Midbrain (tissue), 1 donor: ENCODE measurements at regions not wholly inside any gene's neighbourhood (a gene's known extent, or its start where the extent isn't known, plus 50 kb on each side); places are given as distances from the start of the nearest gene placed in this dataset.

Source experiments
- DNase-seq: peaks from one replicate; lab custom pipeline; 2025; lab: John Stamatoyannopoulos, UW

DNA sequence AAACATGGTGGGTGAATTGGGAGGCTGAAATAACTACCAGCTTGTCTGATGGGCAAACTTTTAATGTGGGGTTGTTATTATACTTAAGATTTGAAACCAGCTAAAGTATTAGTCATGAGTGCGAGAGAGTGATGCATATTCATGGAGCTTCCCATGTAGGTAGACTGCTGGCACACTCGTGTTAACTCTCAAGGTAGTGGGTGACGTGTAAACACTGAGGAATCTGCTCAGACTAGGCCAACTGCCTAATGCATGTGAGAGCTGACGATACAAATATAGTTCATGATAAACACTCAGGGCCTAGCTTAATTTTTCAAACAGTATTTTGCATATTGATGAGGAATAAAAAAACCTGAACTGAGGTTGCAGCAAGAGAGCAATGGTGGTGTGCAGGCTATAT lies 1165.7 kb upstream of the PIK3C3 start:
- no peak for DNase-seq

DNA sequence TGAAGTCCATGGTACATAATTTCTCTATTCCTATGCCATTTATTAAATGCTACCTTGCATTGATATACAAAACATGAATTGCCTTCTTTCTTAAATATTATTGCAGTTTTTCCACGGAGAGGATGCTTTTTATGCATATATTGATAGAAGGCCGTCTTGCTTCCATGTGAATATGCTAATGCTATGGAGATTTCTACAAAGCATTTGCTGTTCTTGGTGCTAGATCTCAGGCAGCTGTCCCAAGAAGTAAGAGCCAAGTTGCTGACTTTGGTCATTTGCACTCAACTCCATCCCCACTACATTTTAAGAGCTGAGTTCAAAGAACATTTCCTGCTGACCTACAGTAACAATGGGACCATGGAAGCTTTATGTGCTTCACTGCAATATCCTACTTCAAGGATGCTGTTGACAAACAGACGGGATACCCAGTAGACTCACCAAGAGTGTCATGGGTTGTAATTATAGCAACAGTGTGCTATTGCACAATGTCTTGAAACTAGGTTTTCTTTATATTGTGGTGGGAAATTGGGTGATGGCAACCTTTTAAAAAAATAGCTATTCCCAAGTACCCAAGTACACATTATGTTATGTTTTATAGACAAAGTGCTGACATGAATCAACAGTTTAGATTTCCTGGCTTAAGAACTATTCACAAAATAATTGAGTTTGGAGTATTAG lies 1172.4 kb upstream of the PIK3C3 start:
- DNase-seq, result no peak

DNA sequence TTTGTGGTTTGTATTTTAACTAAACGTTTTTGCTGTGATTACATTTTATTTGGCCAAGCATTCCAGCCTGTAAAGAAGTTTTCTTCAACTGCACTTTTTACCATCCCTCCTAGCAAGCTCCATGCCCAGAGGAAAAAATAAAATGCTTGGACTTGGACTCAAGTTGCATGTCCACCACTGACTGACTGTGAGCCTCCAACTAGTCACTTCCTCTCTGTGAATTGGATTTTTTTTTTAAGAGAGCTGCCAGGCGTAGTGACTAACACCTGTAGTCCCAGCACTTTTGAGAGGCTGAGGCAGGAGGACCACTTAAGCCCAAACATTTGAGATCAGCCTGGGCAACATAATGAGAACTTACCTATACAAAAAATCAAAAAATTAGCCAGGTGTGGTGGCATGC lies 1185.2 kb upstream of the PIK3C3 start:
- no peak for DNase-seq

DNA sequence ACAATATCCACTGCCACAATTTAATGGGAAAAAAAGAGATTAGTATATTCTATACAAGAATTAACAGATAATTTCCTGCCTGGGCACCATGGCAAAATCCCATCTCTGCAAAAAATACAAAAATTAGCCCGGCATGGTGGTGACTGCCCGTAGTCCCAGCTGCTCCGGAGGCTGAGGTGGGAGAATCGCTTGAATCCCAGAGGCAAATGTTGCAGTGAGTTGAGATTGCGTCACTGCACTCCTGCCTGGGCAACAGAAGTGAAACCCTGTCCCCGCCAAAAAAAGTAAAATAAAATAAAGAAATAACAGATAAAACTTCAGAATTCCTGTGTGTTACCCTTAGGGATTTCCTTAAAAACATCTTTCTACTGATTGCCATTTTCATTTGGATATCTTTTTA lies 1194.8 kb upstream of the PIK3C3 start:
- DNase-seq, result no peak

GRCh38 chr18:40754477-40754876 lies 1200.6 kb upstream of the PIK3C3 start:
- DNase-seq, result no peak

DNA sequence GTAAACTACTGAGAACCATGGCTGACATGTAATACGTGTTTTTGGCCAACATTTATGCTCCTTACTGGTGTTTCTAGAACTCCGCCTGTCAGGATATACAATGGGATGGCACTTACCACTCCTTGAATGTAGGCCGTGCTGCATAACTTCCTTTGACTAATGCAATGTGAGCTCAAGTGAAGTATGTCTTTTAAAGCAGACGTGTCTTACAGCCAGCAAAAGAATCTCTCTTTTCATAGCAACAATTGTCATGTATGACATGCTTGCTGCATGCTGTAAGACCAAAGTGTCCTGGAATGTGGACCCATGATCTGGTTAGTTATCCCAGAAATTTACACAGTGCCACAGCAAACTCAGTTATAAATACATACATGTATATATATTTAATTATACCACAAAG lies 1202.7 kb upstream of the PIK3C3 start:
- no peak for DNase-seq

GRCh38 chr18:40751186-40751585 lies 1203.8 kb upstream of the PIK3C3 start:
- no peak for DNase-seq

GRCh38 chr18:40739029-40739428 lies 1216.0 kb upstream of the PIK3C3 start:
- no peak for DNase-seq

DNA sequence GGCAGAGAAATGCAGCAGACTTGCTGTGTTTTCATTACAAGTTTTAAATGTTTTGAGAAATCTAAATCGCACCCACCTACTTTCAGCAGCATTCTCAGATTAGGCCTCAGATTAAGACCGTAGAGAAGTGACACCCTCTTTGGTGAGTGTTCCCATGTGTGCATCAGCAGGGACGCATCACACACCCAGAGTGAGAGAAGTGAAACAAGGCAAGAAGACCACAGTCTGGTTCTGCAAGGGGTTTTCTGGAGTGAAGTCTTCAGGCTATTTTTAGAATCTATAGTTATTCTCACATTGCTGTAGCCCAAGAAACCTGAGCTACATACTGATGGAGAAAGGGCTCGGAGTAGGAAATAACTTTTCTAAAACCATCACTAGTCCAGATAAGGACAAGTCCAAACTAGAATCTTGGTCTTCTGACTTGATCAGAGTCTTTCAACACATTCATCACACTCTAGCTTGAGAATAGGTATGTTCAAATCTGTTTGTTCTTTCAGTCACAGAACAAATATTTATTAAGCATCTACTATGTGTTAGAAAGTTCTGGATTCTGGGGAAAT lies 1216.6 kb upstream of the PIK3C3 start:
- DNase-seq, result no peak

GRCh38 chr18:40708726-40709125 lies 1246.3 kb upstream of the PIK3C3 start:
- DNase-seq, result no peak

DNA sequence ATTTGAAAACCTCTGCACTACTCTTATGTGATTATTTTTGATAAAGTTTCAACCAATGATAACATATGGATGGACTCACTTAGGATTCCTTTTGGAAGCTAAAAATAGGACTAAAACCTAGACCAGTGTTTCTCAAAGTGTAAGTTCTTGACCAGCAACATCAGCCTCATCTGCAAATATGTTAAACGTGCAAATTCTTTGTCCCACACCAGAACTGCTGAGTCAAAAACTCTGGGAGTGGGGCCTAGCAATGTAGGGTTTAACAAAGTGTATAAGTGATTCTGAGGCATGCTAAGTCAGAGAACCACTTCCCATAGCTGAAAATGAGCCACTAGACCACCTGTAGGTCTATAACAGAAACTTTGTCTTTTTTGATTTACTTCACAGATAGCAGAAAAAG lies 1247.2 kb upstream of the PIK3C3 start:
- DNase-seq, result no peak

DNA sequence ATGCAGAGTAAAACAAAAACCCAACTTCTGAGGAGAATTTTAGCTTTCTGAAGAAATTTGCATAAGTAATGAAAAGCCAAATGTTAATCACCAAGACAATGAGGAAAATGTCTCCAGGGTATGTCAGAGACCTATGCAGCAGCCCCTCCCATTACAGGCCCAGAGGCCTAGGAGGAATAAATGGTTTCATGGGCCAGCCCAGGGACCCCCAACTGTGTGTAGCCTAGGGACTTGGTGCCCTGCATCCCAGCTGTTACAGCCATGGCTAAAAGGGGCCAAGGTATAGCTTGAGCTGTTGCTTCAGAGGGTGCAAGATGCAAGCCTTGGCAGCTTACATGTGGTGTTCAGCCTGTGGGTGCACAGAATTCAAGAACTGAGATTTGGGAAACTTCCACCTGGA lies 1256.9 kb upstream of the PIK3C3 start:
- DNase-seq, result no peak

GRCh38 chr18:40695526-40695925 lies 1259.5 kb upstream of the PIK3C3 start:
- DNase-seq, result no peak

DNA sequence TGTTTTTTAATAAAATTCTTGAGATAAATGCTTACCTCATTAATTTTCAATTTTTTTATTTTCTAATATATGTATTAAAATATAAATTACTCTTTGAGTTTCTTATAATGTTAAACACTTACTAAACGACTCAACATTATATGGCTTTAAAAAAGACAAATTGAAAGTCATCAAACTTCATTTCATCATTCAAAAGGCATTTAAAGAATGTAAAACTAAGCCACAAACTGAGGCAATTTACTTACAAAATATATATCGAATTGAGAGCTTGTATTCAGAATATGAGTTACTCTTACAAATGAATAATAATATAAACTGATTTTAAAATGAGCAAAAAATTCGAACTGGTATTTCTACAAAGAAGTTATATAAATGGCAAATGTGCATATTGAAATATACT lies 1262.2 kb upstream of the PIK3C3 start:
- no peak for DNase-seq

DNA sequence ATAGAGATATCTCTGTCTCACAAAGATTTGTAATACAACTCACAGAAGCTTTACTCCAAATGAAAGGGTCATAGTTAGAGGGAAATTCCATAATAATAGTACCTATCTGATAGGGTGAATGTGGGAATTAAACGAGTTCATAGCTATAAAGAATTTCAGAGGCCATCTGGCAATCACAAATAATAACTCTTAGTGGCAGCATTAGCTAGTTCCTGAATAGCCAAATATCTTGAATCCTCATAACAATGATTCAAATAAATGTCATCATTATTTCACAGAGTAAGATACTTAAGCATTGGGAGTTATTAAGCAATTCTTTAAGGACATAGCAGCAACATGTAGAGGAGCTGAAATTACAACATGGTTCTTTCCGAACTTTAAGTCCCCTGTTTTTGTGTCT lies 1265.0 kb upstream of the PIK3C3 start:
- DNase-seq, result no peak

DNA sequence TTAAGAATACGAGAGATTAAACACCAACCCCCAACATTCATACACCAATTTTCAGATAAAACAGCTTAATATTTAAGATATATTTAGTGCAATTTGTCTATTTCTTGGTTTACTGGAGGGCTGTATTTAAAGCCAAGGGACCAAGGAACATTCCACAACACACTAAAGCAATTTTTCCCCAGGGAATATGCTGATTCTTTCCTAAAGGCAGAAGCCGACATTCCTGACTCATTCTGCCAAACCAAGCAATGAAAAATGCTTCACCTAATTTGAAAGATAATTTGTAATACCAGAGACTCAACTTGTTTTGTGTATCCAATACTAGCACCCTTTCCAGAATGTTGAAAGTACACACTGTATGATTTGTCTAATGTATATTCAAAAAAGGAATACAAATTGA lies 1267.6 kb upstream of the PIK3C3 start:
- no peak for DNase-seq

GRCh38 chr18:40686836-40687235 lies 1268.2 kb upstream of the PIK3C3 start:
- DNase-seq, result no peak

- DNase-seq, result no peak
Observed at GRCh38 chr18:40685219-40685618, 1269.8 kb upstream of the PIK3C3 start.

GRCh38 chr18:40678318-40678717 lies 1276.7 kb upstream of the PIK3C3 start:
- no peak for DNase-seq

GRCh38 chr18:40676668-40677067 lies 1278.4 kb upstream of the PIK3C3 start:
- no peak for DNase-seq

DNA sequence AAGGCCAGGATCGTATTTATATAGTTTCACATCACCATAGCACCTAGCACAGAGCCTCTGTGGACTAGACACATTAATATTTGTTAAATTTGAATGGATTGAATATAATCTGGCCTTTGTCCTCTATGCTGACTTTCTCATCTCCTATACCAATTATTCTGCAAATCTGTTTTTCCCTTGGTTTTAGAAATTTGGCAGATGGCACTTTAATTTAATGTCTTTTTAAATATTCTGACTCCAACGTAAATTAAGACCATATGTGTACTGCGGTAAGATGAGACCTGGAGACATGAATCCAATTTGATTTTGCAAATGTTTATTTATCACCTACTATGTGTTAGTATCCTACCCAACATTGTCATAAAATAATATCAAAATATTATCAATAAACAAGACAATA lies 1281.9 kb upstream of the PIK3C3 start:
- no peak for DNase-seq

DNA sequence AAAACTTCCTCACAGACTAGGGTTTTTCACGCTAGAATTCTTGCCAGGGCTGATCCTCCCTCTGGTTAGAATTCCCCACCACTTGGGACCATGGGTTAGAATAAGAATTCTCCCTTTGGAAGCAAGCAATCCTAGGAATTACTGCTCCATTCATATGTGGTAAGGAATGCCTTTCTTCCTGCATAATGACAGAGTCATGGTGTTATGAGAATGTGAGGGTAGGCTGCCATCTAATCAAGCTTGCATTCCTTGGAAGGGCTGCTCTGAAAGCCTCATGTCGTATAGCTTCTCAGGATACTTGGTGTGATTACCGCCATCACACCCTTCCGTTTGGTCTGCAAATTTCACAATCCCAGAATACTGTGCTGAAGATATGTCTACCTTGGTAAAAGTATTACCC lies 1282.4 kb upstream of the PIK3C3 start:
- DNase-seq, result no peak

DNA sequence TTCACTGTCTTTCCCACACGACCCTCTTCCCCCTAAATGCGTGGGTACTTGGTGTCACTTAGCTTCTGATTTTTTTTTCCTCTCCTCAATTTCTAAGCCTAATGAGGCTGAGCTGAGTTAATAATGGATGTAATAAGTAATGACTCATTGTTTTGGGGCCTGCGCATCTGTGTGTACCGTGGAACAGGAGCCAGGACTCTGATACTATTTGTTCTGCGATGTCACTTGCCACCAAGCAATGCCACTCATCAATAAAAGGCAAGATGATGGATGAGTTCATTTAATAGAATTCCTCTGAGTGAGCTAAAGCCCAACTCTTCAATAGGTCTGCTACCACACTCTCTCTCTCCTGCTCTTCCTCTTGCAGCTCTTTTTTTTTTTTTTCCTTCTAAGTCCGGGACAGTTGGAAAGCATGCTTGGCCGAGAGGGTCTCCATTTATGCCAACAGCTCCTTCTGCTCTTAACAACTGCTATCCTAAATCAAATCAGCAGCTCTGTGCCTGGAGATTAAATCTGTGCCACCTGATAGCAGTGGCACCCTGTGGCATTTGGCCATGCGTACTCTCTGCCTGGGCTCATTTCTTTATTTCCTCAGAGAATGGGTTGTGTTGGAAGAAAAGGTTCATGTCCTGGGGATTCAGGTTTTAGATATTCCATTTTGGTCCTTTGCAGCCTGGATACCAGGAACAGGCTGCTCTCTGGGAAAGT lies 1284.2 kb upstream of the PIK3C3 start:
- DNase-seq, result no peak
